Activated naive CD8-positive, alpha-beta T cell treated with anti-CD3 and anti-CD28 coated beads for 36 hours (primary cell): ENCODE measurements at regions not wholly inside any gene's neighbourhood (a gene's known extent, or its start where the extent isn't known, plus 50 kb on each side); places are given as distances from the start of the nearest gene placed in this dataset.

Experiments
- DNase-seq: peaks from one replicate; pipeline ENCODE4 v3.0.0; 2021
- H3K27ac Mint-ChIP-seq: one replicate; pipeline ENCODE4 v1.8.0; 2022; ENCODE audit warnings: mild to moderate bottlenecking, moderate library complexity, mixed read lengths
- H3K27me3 Mint-ChIP-seq: one replicate; pipeline ENCODE4 v1.8.0; 2022; ENCODE audit warnings: mild to moderate bottlenecking, mixed read lengths
- H3K36me3 Mint-ChIP-seq: one replicate; pipeline ENCODE4 v1.8.0; 2021; ENCODE audit warnings: mild to moderate bottlenecking, mixed read lengths
- H3K4me1 Mint-ChIP-seq: one replicate; pipeline ENCODE4 v1.8.0; 2021; ENCODE audit warnings: mixed read lengths
- H3K4me3 Mint-ChIP-seq: one replicate; pipeline ENCODE4 v1.8.0; 2022; ENCODE audit warnings: mild to moderate bottlenecking, moderate library complexity, mixed read lengths
- H3K9me3 Mint-ChIP-seq: one replicate; pipeline ENCODE4 v1.8.0; 2022; ENCODE audit warnings: mixed read lengths

GRCh38 chr3:98980915-98981596, 79.6 kb upstream of the DCBLD2 start:
- H3K27me3 Mint-ChIP-seq = peaks cover 27% of the 10 kb centered on the region
- H3K4me3 Mint-ChIP-seq = no peak overlapping the region
- no peak for DNase-seq
- H3K9me3 Mint-ChIP-seq = no peaks in the 10 kb centered on the region
- H3K36me3 Mint-ChIP-seq = no peaks in the 10 kb centered on the region
- peaks cover 4% of the 10 kb centered on the region for H3K4me1 Mint-ChIP-seq
- H3K27ac Mint-ChIP-seq = no peak overlapping the region

DNA sequence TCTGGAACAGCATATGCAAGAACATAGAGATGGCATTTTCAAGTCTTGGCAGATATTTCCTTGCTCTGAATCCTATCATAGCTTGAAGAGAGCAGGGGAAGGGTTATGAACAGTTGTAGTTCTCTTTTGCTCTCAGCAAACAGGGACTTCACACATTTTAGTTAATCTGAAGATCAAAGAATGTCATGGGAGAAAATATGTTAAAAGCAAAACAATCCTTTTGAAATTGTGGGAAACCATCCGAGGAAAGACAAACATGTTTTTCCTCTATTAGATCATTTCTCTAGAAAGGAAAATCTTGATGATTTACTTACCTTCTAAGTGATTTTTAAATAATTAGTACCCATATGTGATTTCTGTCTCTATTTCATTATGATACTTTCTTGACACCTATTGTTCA, 77.8 kb upstream of the DCBLD2 start:
- peaks cover 32% of the 10 kb centered on the region for H3K27me3 Mint-ChIP-seq
- H3K4me3 Mint-ChIP-seq = no peak overlapping the region
- no peak for DNase-seq
- peaks cover 4% of the 10 kb centered on the region for H3K4me1 Mint-ChIP-seq
- no peak overlapping the region for H3K27ac Mint-ChIP-seq
- no peaks in the 10 kb centered on the region for H3K36me3 Mint-ChIP-seq
- peaks cover 4% of the 10 kb centered on the region for H3K9me3 Mint-ChIP-seq

GRCh38 chr3:98978068-98978811, 76.7 kb upstream of the DCBLD2 start:
- no peak for DNase-seq
- H3K9me3 Mint-ChIP-seq = peaks cover 4% of the 10 kb centered on the region

DNA sequence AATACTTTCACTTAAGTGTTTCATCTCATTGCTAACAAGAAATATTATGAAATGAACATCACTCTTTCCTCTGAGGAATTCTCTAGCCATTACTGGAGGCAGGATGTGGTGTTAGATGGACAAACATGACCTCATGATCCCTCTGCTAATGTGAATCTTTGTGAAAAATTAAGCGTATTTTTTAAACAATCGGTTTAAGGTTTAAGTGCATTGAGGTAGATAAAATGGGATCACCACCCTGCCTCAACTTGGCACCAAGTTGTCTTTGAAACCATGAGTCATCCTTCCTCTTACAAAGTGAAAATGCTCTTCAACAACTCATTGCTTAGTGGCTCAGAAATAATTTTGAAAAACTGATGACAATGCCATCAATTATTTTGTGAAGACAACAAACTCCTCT, 76.0 kb upstream of the DCBLD2 start:
- H3K27ac Mint-ChIP-seq = no peak overlapping the region
- H3K4me3 Mint-ChIP-seq = no peak overlapping the region
- DNase-seq = no peak
- peaks cover 1% of the 10 kb centered on the region for H3K36me3 Mint-ChIP-seq
- H3K9me3 Mint-ChIP-seq = peaks cover 4% of the 10 kb centered on the region
- H3K4me1 Mint-ChIP-seq = peaks cover 4% of the 10 kb centered on the region
- peaks cover 36% of the 10 kb centered on the region for H3K27me3 Mint-ChIP-seq

More at GRCh38 chr3:98978068-98978811, 76.7 kb upstream of the DCBLD2 start:
- no peaks in the 10 kb centered on the region for H3K36me3 Mint-ChIP-seq
- H3K4me3 Mint-ChIP-seq = no peak overlapping the region
- peaks cover 32% of the 10 kb centered on the region for H3K27me3 Mint-ChIP-seq
- peaks cover 4% of the 10 kb centered on the region for H3K4me1 Mint-ChIP-seq
- H3K27ac Mint-ChIP-seq = no peak overlapping the region

DNA sequence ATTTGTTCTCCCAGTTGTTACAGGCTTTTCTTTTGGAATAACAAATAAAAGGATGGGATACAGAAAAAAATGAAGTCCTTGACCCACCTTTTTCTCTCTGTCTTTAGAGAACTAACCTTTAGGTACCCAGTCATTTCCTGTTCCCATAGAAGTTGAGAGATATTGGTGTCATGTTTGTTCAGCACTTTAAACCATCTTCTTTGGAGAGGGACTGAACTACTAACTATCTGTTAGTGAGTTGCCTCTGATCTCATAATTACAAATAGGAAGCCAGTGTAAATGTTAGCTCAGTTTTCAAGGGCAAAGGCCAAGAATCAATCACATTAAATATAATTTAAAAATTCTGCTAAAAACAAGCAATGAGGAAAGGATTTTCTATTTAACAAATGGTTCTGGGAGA, 72.9 kb upstream of the DCBLD2 start:
- no peak for DNase-seq
- peaks cover 7% of the 10 kb centered on the region for H3K4me1 Mint-ChIP-seq
- H3K27ac Mint-ChIP-seq = no peak overlapping the region
- peaks cover 1% of the 10 kb centered on the region for H3K36me3 Mint-ChIP-seq
- H3K27me3 Mint-ChIP-seq = peaks cover 39% of the 10 kb centered on the region
- H3K4me3 Mint-ChIP-seq = no peak overlapping the region
- peaks cover 4% of the 10 kb centered on the region for H3K9me3 Mint-ChIP-seq

GRCh38 chr3:98972720-98973119, 71.2 kb upstream of the DCBLD2 start:
- H3K4me1 Mint-ChIP-seq = peaks cover 6% of the 10 kb centered on the region
- H3K9me3 Mint-ChIP-seq = peaks cover 4% of the 10 kb centered on the region
- no peak for DNase-seq
- no peak overlapping the region for H3K27ac Mint-ChIP-seq
- H3K4me3 Mint-ChIP-seq = no peak overlapping the region
- peaks cover 25% of the 10 kb centered on the region for H3K27me3 Mint-ChIP-seq
- peaks cover 1% of the 10 kb centered on the region for H3K36me3 Mint-ChIP-seq

DNA sequence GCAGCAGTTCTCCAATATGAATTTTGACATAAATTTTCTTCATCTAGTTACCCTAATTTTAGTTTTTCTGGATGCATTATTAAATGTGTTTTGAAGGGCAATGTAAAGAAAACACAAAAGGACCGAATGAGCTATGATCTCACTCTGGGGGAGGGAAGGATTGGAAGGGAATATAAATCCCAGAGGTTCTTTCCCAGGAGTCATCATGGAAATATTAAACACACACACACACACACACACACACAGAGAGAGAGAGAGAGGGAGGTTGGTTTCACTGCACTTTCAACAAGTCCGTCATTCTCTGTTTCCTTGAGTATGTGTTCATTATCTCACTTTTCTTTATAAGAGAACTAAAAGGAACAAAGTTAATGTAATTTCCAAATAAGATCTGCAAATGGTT, 70.7 kb upstream of the DCBLD2 start:
- peaks cover 4% of the 10 kb centered on the region for H3K9me3 Mint-ChIP-seq
- H3K27ac Mint-ChIP-seq = no peak overlapping the region
- peaks cover 3% of the 10 kb centered on the region for H3K4me1 Mint-ChIP-seq
- no peak for DNase-seq
- H3K4me3 Mint-ChIP-seq = no peak overlapping the region
- H3K27me3 Mint-ChIP-seq = peaks cover 25% of the 10 kb centered on the region
- peaks cover 1% of the 10 kb centered on the region for H3K36me3 Mint-ChIP-seq

GRCh38 chr3:98971169-98971681, 69.7 kb upstream of the DCBLD2 start:
- peaks cover 22% of the 10 kb centered on the region for H3K27me3 Mint-ChIP-seq
- H3K4me1 Mint-ChIP-seq = peaks cover 3% of the 10 kb centered on the region
- H3K27ac Mint-ChIP-seq = no peak overlapping the region
- no peak overlapping the region for H3K4me3 Mint-ChIP-seq
- DNase-seq = no peak
- peaks cover 1% of the 10 kb centered on the region for H3K36me3 Mint-ChIP-seq
- peaks cover 4% of the 10 kb centered on the region for H3K9me3 Mint-ChIP-seq

DNA sequence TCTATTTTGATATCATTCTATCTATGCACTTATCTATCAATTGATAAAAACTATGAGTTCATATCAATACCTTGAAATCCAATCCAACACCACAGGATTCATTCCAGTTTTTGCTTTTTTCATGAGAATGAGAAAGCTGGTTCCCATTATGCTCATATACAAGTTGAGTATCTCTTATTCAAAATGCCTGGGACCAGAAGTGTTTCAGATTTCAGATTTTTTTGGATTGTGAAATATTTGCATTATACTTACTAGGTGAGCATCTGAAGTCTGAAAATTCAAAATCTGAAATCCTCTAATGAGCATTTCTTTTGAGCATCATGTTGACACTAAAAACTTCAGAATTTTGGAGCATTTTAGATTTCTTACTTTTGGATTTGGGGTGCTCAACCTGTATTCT, 67.8 kb upstream of the DCBLD2 start:
- no peaks in the 10 kb centered on the region for H3K9me3 Mint-ChIP-seq
- H3K27ac Mint-ChIP-seq = no peak overlapping the region
- no peak overlapping the region for H3K4me3 Mint-ChIP-seq
- peaks cover 16% of the 10 kb centered on the region for H3K27me3 Mint-ChIP-seq
- DNase-seq = no peak
- H3K36me3 Mint-ChIP-seq = peaks cover 1% of the 10 kb centered on the region
- H3K4me1 Mint-ChIP-seq = peaks cover 3% of the 10 kb centered on the region

- H3K27me3 Mint-ChIP-seq = peaks cover 16% of the 10 kb centered on the region
- H3K4me3 Mint-ChIP-seq = no peak overlapping the region
- peaks cover 1% of the 10 kb centered on the region for H3K36me3 Mint-ChIP-seq
- peaks cover 3% of the 10 kb centered on the region for H3K4me1 Mint-ChIP-seq
- H3K9me3 Mint-ChIP-seq = no peaks in the 10 kb centered on the region
- H3K27ac Mint-ChIP-seq = no peak overlapping the region
- DNase-seq = no peak
Observed at GRCh38 chr3:98968824-98969223, 67.3 kb upstream of the DCBLD2 start.

DNA sequence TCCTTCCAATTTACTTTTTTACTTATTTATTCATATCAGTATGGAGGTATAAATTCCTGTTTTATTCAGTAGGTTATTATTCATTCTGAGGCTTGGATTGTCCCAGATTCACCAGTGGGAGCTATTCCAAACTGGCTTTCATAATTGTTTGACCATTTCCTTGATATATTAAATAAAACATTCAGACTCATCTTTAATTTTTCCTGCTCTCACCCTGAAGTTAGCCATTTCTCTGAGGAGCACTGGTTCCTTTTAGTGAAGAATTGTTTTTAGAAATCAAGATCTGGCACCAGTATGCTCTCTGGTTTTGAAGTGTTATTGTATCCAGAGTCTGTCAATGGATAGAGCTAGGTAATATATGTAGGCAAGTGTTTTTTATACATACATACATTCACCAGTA, 66.9 kb upstream of the DCBLD2 start:
- no peaks in the 10 kb centered on the region for H3K9me3 Mint-ChIP-seq
- H3K4me1 Mint-ChIP-seq = peaks cover 3% of the 10 kb centered on the region
- peaks cover 1% of the 10 kb centered on the region for H3K36me3 Mint-ChIP-seq
- no peak overlapping the region for H3K27ac Mint-ChIP-seq
- DNase-seq = no peak
- no peak overlapping the region for H3K4me3 Mint-ChIP-seq
- peaks cover 16% of the 10 kb centered on the region for H3K27me3 Mint-ChIP-seq

GRCh38 chr3:98967758-98968157, 66.3 kb upstream of the DCBLD2 start:
- Mint-ChIP-seq H3K27me3 (peaks cover 12% of the 10 kb centered on the region), H3K4me3 (no peak overlapping the region), H3K4me1 (peaks cover 3% of the 10 kb centered on the region), H3K27ac (no peak overlapping the region), H3K9me3 (no peaks in the 10 kb centered on the region), H3K36me3 (no peaks in the 10 kb centered on the region)
- no peak for DNase-seq

- Mint-ChIP-seq H3K27me3 (peaks cover 11% of the 10 kb centered on the region), H3K4me3 (no peak overlapping the region), H3K36me3 (no peaks in the 10 kb centered on the region), H3K4me1 (peaks cover 3% of the 10 kb centered on the region), H3K9me3 (no peaks in the 10 kb centered on the region), H3K27ac (no peak overlapping the region)
- DNase-seq = no peak
Observed at GRCh38 chr3:98966862-98967546, 65.5 kb upstream of the DCBLD2 start.

DNA sequence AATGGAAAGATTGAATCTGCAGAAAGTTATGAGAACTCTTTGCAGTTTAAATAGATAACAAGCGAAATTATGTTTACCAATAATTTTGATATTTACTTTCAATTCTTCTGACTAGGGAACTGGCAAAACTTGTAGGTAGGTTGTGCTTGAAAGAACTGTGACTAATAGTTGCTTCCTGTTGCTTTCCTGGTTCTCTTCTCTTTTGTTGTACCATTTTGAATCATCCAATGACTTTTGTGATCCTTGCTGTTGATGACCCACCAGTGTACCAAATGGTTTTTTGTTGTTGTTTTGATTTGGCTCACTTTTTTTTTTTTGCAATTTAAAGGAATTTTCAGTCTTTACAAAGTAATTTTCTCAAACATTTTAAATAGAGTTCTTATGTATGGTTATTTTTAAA, 64.9 kb upstream of the DCBLD2 start:
- no peak for DNase-seq
- no peaks in the 10 kb centered on the region for H3K9me3 Mint-ChIP-seq
- peaks cover under 1% of the 10 kb centered on the region for H3K4me1 Mint-ChIP-seq
- no peaks in the 10 kb centered on the region for H3K36me3 Mint-ChIP-seq
- H3K27ac Mint-ChIP-seq = no peak overlapping the region
- no peak overlapping the region for H3K4me3 Mint-ChIP-seq
- H3K27me3 Mint-ChIP-seq = peaks cover 11% of the 10 kb centered on the region

GRCh38 chr3:98964784-98965183, 63.3 kb upstream of the DCBLD2 start:
- no peaks in the 10 kb centered on the region for H3K36me3 Mint-ChIP-seq

More at GRCh38 chr3:98964784-98965183, 63.3 kb upstream of the DCBLD2 start:
- DNase-seq = no peak
- Mint-ChIP-seq H3K27ac (no peak overlapping the region), H3K4me3 (no peak overlapping the region), H3K27me3 (peaks cover 4% of the 10 kb centered on the region), H3K9me3 (no peaks in the 10 kb centered on the region), H3K4me1 (no peaks in the 10 kb centered on the region)
